OCI-LY7 (cell line): ENCODE measurements at regions not wholly inside any gene's neighbourhood (a gene's known extent, or its start where the extent isn't known, plus 50 kb on each side); places are given as distances from the start of the nearest gene placed in this dataset.
"Not testable (repeated sequence)": the region's sequence is repeated elsewhere in the genome, so short reads cannot be mapped to it uniquely, and the experiment has no call there.

ENCODE experiments used
- CTCF ChIP-seq: fragments of 200-600 bp; sonication (generic); conservative IDR thresholded peaks from 2 replicates; pipeline ENCODE4 v1.5.1; 2014; ENCODE audit warnings: mild to moderate bottlenecking, antibody characterized with exemption, low read length, moderate library complexity, mixed read lengths
- EZH2phosphoT487 ChIP-seq: fragments of 200-600 bp; sonication (generic); IDR thresholded peaks from 2 replicates; pipeline ENCODE4 v1.6.1; 2018; ENCODE audit warnings: low read depth, borderline replicate concordance, mild to moderate bottlenecking, mixed run types, antibody characterized with exemption, low read length, moderate library complexity, mixed read lengths

DNA sequence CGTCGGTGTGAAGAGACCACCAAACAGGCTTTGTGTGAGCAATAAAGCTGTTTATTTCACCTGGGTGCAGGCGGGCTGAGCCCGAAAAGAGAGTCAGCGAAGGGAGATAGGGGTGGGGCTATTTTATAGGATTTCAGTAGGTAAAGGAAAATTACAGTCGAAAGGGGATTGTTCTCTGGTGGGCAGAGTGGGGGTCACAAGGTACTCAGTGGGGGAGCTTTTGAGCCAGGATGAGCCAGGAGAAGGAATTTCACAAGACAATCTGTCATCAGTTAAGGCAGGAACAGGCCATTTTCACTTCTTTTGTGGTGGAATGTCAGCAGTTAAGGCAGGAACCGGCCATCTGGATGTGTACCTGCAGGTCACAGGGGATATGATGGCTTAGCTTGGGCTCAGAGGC lies 98.1 kb downstream of the RTP4 start:
- not testable (repeated sequence) for TF ChIP-seq CTCF, EZH2phosphoT487
